ENCODE measurements at regions not wholly inside any gene's neighbourhood (a gene's known extent, or its start where the extent isn't known, plus 50 kb on each side); places are given as distances from the start of the nearest gene placed in this dataset.
"Not testable (repeated sequence)": the region's sequence is repeated elsewhere in the genome, so short reads cannot be mapped to it uniquely, and the experiment has no call there.

GRCh38 chr5:104081232-104081631, 518.6 kb upstream of the NUDT12 start:
- no peak for DNase-seq (ENCODE audit: low spot score)

- DNase-seq (ENCODE audit: low spot score), result no peak
Measured at GRCh38 chr5:104080646-104081175, 518.1 kb upstream of the NUDT12 start.

- DNase-seq (ENCODE audit: low spot score), result not testable (repeated sequence)
Measured at GRCh38 chr5:104079861-104080645, 517.5 kb upstream of the NUDT12 start.

DNA sequence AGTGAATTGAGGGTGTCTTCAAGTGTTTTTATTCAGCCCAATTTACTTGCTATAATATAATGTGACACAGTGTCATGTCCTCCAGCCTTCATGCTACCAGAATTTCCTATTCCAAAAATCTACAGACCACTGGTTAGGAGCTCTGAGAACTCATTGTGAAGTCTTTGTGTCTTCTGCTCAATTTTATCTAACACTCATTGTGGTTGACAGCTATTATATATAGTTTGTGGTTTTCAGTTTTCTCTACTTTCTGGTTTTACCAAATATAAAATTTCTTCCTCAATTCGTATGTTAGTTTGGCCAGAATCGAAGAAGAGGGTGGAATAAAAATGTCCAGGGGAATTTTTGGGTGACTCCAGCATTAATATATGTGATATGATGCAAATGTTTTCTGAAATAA, 509.3 kb upstream of the NUDT12 start:
- DNase-seq (ENCODE audit: low spot score), result no peak

GRCh38 chr5:104062621-104063377, 500.2 kb upstream of the NUDT12 start:
- no peak for DNase-seq (ENCODE audit: low spot score)

DNA sequence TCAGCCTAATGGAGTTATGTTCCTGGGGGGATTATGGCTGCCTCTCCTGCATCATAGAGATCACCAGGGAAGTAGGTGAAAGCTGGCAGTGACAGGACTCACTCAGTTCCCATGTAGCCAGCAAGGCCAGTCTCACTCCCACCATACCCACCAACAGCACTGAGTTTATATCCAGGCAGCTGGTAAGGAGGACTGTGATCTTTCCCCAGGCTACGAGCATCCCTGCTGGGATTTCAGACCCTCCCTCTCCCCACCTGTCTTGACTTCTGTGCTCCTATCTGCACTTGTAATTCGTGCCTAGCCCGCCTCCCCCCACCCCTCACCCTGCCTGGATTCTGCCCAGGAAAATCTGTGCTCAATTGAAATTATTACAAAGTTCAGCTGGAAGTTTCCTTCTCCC, 499.1 kb upstream of the NUDT12 start:
- DNase-seq (ENCODE audit: low spot score), result no peak

DNA sequence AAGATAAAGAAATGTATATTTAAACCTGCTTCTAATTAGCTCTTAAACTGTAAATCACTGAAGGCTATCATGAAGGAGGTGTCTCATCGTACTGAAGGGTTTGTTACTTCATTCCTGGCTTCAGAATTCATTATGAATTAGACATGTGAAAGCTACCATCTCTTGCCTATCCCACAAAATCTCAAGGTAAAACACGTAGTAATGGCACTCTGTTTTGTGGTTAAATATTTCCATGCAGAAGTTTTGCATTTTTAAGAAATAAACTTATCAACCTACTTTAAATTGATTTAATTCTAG, 490.7 kb upstream of the NUDT12 start:
- no peak for DNase-seq (ENCODE audit: low spot score)

- no peak for DNase-seq (ENCODE audit: low spot score)
Measured at GRCh38 chr5:104052558-104053352, 490.2 kb upstream of the NUDT12 start.

GRCh38 chr5:104050436-104050835, 487.8 kb upstream of the NUDT12 start:
- DNase-seq (ENCODE audit: low spot score), result no peak

DNA sequence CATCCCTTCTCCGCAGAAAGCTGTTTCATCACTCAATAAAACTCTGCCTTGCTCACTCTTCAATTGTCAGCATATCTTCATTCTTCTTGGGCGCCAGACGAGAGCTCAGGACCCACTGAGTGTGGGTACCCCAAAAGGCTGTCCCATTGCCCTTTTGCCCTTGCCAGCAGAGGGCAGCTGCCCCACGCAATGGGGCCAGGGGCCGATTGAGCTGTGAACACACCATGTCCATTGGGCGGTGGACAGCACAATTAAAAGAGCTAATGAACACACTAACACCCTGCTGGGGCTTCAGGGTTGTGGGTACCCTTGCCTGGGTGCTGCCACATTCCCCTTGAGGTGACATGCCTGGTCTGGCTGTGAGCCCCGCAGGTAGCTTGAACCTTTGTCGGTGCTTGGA, 487.2 kb upstream of the NUDT12 start:
- DNase-seq (ENCODE audit: low spot score), result no peak

DNA sequence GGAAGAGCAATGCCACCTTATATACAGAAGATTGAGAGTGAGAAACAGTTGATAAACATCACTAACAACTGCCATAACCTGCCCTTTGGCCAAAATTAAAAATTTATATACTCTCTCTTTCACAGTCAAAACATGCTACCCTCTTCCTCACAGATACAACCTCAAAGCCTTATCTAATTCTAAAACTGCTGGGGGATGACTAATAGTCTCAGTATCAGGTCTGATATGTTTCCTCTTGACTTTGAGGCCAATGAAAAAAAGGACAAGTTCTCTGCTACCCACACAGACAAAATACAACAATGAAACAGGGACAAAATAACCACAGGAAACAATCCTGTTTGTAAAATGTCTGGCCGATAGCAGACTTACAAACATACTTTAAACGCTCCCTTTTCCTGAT, 485.6 kb upstream of the NUDT12 start:
- DNase-seq (ENCODE audit: low spot score), result no peak

GRCh38 chr5:104045987-104046386, 483.4 kb upstream of the NUDT12 start:
- DNase-seq (ENCODE audit: low spot score), result no peak

- DNase-seq (ENCODE audit: low spot score), result not testable (repeated sequence)
Measured at GRCh38 chr5:104039871-104040270, 477.3 kb upstream of the NUDT12 start.

DNA sequence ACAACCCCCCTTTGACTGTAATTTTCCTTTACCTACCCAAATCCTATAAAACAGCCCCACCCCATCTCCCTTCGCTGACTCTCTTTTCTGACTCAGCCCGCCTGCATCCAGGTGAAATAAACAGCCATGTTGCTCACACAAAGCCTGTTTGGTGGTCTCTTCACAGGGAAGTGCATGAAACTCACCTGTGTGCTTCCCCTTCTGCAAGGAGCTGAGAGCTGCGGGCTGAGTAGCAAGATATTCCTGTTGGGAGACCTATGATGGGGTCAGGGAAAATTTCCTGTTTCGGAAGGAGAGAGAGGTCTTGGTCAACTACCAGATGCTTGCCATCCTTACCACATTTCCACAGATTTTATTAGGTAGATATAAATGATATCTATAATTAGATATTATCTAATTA, 474.5 kb upstream of the NUDT12 start:
- not testable (repeated sequence) for DNase-seq (ENCODE audit: low spot score)

GRCh38 chr5:104033186-104033585, 470.6 kb upstream of the NUDT12 start:
- DNase-seq (ENCODE audit: low spot score), result not testable (repeated sequence)

- no peak for DNase-seq (ENCODE audit: low spot score)
Measured at GRCh38 chr5:104024538-104024937, 461.9 kb upstream of the NUDT12 start.

- no peak for DNase-seq (ENCODE audit: low spot score)
Measured at GRCh38 chr5:104023739-104024138, 461.1 kb upstream of the NUDT12 start.

DNA sequence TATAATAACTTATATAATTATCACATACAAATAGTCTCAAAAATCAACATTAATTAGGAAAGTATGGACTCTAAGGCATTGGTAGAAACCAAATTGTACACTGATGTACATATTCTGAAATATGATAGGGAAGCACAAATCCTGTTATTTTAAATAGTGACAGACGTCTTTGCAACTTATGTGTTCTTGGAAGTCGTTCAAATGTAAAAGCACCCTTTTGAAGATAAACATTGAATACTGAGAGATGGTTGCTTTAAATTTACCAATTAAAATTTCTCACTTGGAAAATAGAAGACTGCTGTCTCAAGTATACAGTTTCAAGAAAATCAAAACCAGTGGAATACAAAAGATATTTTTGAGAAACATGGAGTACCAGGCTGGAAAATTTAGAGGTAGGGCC, 457.4 kb upstream of the NUDT12 start:
- DNase-seq (ENCODE audit: low spot score), result no peak

DNA sequence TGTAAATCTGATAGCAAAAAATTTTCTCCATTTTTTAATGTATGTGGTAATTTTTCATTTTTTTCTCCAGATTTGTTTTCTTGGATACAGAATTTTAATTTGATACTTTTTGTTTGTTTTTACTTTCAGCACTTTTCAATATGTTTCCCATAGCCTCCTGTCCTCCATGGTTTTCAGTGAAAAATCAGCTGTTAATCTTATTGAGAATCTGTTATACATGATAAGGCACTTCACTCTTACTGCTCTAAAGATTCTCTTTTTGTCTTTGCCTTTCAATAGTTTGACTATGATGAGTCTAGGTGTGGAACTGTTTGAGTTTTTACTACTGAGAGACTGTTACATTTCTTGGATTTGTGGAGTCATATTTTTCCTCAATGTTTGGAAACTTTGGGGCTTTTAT, 455.7 kb upstream of the NUDT12 start:
- no peak for DNase-seq (ENCODE audit: low spot score)

DNA sequence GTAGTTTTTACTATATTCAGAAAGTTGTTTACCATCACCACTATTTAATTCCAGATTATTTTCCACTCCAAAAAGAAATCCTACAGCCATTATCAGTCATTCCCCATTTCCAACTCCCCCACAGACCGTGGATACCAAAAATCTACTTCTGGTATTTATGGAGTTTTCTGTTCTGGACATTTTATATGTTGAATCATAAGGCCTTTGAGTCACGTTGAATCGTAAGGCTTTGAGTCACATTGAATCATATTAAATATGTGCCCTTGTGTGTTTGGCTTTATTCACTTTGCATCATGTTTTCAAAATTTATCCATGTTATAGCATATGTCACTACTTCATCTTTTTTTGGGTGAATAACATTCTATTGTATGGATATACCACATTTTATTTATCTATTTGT, 454.1 kb upstream of the NUDT12 start:
- DNase-seq (ENCODE audit: low spot score), result no peak

DNA sequence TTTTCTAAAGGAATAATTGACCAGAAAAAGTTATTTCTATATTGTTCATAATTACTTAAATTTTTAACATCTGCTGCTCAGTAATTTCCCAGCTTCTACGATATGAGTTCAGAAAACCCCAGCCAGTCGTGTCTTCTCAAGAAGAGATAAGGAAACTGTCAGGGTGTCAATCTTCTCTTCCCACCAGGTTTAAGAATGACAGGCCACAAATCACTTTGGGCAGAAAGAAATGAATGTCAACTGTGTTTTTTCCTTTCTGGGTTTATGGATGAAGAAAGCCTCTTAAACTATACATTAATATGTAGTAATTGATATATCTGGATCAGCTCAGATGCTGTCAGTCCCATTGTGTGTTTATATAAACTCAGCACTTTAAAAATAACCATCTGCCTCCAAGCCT, 453.2 kb upstream of the NUDT12 start:
- no peak for DNase-seq (ENCODE audit: low spot score)

DNA sequence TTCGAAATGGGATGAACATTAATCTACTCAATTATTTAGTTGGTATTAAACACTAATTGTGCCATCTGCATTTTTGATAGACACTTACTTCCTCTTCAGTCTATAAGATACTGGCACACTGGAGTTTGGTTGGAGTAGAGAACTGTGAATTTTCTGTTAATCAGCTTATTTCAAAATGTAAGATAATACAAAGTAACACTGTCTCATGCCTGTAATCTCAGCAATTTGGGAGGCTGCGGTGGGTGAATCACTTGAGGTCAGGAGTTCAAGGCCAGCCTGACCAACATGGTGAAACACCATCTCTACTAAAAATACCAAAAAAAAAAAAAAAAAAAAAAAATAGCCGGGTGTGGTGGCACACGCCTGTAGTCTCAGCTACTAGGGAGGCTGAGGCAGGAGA, 440.2 kb upstream of the NUDT12 start:
- not testable (repeated sequence) for DNase-seq (ENCODE audit: low spot score)

GRCh38 chr5:104001136-104001535, 438.5 kb upstream of the NUDT12 start:
- DNase-seq (ENCODE audit: low spot score), result no peak
